NCI-H2107 treated with DMSO at 0.1 percent for 48 hours (cell line): ENCODE measurements at regions not wholly inside any gene's neighbourhood (a gene's known extent, or its start where the extent isn't known, plus 50 kb on each side); places are given as distances from the start of the nearest gene placed in this dataset.

ENCODE experiments used
- DNase-seq: peaks from one replicate; lab custom pipeline; 2025; ENCODE audit not compliant: unreplicated experiment; lab: John Stamatoyannopoulos, UW

DNA sequence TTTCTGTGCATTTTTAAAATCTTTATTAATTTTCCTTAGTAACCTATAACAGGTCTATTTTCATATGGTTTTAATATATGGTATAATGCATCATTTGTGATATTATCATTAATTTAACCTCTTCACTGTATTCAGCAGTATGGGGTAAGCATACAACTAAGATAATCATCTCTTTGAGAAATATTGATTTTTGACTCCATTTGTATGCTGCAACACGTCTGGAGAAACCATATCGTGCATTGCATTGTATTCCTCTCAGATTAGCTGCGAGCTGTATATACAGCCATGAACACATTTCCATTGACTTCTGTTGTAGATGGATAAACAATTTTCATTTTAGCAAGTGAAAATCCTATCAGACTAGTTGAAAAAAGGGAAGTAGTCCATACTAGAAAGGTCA, 2275.8 kb upstream of the PCDH20 start:
- no peak for DNase-seq

DNA sequence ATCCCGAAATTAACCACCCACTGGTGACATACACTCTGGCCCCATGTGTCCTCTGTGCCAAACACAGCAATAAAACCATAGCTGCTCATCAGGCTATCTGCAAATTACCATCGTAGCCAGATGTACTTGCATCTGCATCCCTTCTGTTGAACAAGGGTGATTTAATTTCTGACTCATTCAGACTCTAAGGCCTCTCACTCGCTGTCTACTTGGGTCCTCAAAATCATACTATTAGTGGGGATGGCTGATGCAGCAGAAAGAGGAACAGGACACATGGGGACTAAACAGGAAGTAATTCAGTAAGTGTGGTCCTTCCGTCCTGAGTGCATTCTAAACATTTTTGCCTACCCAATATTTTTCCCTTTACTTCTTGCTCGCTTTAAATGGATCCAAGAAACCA, 2275.0 kb upstream of the PCDH20 start:
- no peak for DNase-seq

DNA sequence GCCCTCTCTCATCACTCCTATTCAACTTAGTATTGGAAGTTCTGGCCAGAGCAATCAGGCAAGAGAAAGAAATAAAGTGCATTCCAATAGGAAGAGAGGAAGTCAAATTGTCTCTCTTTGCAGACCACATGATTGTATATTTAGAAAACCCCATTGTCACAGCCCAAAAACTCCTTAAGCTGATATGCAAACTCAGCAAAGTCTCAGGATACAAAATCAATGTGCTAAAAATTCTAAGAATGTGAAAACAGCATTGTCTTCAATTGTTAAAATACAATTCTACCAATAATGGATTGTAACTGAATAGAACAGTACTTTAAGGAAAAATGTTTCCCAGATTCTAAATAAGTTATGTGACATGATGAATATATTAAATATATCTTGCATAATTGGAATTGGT, 2269.2 kb upstream of the PCDH20 start:
- DNase-seq = no peak

DNA sequence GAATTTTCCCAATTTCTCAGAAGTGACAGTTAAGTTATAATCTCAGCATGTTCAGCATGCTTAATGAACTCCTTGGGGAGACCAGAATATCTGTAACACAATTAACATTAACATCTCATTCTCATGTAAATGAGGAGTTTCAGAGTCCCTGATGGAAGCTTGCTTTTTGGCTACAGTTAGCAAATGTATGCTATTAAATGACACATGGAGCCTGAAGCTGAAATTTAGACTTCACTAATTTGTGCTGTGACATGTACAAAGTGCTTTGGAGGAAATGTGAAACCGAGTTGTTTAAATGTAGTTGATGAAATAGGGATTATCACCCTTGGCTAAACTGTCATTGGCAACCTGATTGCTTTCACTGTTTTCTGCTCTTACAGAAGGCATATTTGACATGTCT, 2265.1 kb upstream of the PCDH20 start:
- DNase-seq = no peak

DNA sequence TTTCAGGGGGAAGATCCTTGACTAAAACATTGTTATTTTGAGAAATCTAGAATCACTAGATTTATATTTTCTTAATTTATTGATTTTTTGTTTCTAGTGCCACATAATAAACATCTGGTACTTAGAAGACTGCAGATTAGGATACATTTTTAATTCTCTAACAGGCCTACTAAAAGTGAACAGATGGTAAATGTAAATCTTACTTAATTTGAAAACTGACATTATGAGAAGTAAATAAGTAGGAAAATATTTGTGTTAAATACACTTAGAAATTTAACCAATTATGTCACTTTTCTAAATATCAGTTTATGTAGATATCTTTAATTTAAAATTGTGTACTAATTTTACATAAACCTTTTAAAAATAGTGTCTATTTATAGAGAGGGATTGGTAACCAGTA, 2255.6 kb upstream of the PCDH20 start:
- DNase-seq = no peak

DNA sequence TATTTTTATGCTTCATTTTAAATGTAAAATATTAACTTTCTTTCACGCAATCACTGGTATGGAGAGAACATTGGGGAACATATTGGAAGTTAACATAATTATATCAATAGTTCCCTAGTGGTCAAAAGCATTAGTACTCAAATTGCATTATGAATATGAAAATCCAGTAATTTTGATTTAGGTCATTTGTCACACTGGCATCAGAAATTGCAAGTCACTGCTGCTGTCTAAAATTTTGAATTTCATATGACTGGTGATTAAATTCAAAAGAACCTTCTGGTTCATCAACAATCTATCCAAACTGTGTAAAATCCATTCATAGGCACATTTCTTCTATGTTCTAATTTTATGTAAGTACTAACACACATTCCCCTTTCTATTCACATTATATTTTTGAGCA, 2235.7 kb upstream of the PCDH20 start:
- no peak for DNase-seq

DNA sequence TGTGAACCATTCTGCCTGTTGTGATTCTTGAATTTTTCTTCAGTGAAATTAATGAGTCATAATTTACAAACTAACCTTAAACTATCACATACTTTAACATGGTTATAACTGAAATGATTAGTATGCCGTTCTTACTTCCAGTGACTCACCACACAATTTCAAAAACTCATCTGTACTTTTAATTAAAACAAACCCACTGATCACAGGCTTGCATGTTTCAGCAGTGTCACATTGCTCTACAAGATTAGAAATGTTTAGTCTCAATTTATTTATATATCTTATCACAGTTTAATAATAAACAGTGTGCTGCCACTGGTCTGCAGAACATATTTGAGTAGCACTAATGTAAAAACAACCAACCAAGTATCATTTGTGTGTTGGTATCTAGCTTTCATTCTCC, 2227.9 kb upstream of the PCDH20 start:
- DNase-seq = no peak

DNA sequence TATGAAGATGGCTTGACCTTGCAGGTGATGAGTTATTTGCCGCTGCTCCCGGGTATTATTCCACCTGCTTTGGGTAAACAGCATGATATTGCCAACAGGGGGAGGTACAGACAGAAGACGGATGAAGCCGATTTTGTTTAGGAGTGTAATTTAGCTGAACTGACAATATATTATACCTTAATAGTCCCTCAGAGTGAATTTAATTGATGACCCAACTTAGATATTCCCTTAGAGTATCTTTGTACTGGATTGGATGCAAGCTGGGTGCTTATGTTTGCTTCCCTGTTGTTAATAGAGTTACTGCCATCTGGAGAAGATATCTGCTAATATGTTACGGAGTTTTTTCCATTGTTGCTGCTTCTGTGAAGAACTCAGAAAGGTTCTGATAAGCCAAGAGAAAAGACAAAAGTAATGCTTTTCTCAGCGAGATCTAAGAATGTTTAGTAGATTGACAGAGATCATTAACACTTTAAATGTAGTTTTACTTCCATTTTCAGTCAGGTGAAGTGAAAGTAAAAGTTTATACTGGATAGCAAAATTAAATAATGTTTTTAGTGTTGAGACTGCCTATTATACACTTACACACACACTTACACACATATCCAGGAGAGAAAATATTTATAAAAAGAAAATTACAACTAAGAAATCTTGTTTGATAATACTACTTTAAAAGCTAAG, 2220.8 kb upstream of the PCDH20 start:
- no peak for DNase-seq

DNA sequence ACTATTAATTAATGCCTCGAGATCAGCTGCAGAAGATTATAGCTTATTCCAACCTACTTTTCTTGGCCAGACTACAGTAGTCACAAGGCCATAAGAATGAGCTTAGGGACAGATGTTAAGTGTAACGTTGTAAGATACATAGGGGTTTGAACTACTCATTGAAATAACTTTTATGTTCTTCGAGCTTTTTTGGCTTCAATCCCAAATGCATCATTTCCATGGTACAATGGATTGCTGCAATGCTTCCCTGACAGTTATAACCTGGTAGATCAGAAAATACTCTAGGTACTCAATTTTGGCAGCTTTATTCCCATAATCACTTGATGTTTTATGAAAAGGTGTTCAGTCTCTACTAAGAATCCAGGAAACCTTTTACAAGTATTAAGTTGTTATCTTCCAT, 2216.7 kb upstream of the PCDH20 start:
- no peak for DNase-seq

DNA sequence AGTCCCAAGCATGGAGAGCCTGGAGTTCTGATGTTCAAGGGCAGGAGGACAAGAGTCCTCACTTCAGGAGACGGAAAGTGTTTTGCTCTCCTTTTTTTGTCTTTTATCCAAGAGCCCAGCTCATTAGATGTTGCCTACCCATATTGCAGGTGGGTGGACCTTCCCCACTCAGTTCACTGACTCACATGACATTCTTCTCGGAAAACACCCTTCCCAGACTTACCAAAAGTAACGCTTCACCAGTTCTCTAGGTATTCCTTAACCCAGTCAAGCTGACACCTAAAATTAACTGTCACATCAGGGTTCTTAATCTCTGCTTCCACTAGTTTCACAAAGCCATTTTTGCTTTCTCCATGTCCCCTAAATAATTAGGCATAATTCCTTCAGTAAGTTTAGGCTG, 2215.4 kb upstream of the PCDH20 start:
- no peak for DNase-seq

DNA sequence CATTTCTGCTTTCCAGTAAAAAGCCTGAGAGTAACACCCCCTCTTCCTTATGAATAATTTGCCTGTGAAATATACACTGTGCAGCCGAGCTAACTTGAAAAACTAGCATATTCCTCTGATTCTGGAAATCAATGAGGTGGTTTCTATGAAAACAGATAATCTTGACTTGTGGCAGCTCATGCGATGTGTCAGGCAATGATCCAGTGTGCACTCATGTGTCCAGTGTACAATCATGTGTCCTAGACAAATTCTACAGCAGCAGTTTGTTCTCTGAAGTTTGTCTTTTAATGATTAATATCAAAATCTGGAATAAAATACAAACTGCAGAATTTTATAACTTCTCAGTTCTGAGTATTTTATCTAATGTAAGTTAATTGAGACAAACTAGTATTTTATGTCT, 2213.9 kb upstream of the PCDH20 start:
- no peak for DNase-seq

DNA sequence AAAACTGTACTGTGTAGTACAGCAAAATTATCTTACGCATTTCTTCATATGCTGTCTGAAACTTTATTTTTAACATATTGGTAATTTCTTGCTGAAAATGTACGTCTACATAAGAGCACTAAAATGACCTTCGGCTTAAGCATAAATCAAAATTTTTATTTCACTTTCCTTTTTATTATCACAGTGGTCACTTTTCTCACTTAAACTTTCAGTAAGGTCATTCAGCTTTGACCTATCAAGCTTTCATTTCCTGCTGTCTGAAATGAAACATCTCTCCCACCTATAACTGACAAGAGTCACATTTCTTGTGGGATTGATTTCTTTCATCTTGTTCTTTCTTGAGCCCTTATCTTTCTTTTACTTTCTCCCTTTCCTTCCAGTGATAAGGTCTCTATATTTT, 2212.7 kb upstream of the PCDH20 start:
- DNase-seq = no peak

DNA sequence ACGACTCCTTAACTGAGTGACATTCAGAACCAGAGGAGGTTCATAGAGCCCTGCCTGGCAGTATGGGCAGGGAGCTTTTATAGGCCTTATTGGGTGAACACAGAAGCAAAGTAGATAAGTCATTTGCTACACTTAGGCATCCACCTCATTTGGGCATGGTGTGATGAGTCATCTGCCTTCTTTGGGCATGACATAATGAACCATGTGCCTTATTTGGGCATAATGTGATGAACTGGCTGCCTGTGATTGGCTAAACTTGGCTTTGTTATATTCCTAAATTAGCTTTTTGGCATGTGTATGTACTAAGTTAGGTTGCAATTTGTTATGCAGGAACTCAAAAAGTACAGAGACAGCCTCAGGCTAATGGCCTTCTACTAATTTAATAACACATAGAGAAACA, 2210.2 kb upstream of the PCDH20 start:
- no peak for DNase-seq

DNA sequence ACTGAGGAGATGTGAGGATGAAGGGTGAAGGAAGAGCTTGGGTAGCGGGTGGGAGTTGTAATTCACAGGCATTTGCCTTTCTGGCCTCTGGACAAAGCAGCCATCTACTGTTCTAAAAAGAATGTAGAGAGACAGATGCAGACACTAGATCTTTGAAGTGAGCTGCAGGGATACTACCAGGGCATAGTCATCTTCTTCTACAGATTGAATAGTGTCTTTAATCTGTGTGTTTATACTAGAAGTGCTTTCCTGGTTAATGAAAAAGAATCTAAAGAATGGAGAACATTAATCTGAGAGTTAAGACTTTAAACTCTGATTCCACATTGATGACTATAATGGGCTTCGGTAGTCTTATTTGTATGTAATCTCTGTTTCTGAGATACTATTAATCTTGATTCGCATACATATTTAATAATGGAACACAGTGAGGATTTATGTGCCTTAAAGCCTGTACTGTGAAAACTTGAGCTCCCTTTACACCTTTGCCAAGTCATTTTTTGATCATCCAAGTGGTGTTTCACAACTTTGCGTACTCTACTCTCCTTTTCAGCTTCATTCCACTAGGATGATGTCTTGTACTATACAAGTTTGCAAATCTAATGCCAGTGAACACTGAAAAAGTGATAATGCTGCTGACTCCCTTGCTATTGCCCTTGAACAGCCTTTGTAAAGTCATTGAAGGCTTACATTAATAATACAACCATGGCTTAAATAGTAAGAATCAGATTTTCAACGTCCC, 2199.4 kb upstream of the PCDH20 start:
- no peak for DNase-seq

DNA sequence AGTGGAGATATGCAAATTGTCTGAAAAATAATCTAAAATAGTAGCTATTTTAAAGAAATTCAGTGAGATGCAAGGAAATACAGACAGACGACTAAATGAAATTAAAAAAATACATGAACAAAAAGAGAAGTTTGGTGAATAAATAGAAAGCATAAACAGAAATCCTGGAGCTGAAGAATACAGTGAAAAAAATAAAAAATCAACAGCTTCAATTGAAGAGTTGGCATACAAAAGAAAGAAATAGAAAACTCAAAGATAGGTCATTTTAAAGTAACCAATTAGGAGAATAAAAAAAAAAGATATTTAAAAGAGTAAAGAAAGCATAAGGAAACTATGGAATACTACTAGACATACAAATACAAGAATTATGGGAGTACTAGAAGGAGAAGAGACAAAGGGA, 2191.5 kb upstream of the PCDH20 start:
- DNase-seq = no peak

DNA sequence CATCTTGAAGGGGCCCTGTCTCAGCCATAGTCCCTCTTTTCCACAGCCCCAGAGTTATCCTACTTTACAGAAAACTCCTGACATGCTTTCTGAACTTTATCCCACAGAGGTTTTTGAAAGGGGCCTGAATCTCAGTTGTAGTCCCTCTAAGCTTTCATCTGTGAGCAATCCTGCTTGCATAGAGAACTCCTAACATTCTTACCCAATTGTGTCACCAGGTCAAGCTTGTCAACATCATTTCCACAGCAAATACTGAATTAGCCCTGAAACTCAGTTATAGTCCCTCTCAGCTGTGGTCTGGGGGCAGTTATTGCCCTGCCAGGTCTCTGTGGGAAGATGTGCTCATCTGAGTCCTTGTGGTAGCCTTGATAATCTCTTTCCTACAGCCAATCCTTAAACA, 2190.3 kb upstream of the PCDH20 start:
- no peak for DNase-seq

DNA sequence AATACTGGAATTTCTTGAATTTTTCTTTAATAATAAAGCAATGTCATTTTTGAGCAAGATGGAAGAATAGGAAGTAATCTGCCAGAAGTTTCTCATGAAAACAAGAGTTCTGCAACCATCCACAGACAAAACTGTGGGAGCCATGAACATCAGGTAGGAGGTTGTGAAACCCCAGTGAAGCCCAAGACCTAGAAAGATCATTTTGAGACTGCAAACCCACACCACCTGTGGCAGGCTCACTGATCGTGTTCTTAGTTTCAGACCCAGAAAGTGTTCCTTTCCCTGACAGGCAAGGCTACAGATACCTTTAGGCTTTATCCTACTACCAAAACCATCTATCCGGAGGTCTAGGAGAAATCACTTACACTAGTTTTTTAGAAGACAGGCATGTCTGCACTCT, 2189.8 kb upstream of the PCDH20 start:
- DNase-seq = no peak

DNA sequence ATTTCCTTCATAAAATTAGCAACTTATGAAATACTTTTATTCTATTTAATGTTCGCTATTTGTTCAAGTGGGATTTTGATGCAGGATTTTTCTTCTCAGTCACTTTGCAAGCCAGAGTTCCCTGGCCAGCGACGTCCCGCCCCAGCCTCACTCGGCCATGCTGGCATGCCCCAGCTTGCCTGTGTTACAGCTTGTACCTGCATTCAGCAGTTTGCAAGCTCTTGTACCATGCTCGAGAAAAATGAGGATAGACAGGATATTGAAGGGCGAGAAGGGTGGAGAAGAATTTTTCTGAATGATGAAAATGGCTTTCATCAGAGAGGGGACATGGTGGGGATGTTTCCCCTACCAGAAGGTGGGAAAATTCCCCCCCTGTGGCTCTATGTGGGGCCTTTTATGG, 2180.2 kb upstream of the PCDH20 start:
- DNase-seq = no peak

DNA sequence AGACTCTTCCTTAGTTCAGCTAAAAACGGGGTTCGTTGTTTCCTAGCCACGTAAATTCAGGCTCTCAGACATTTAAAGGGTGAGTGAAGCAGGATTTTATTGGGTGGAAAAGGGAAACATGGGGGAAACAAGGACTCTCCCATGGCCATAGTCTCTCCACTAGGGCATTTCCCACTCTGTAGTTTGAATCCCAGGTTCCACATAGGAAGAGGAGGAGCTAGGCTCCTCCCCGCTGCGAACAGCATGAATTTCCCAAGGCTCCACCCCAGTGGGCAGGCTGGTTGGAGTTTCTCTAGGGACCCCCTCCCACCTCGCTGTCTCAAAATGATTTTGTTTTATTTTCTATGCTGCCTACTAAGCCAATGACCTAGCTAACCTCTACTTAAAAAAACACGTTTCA, 2170.8 kb upstream of the PCDH20 start:
- no peak for DNase-seq

DNA sequence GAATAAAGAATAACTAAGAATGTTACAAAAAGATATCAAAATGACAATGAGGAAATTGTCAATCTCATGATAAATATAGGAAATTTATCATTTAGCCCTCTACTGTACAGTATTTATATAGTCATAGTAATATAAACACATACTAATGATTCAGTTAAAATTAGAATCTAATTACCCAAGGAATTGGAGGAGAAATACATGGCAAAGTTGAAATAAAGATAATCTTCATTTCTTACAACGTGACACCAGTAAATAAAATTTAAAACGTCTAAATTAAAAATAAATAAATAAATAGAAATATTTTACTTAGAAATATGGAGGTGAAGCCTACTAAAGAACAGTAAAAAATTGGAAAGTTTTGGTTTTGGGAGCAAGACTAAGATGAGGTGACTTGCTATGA, 2163.1 kb upstream of the PCDH20 start:
- DNase-seq = no peak

DNA sequence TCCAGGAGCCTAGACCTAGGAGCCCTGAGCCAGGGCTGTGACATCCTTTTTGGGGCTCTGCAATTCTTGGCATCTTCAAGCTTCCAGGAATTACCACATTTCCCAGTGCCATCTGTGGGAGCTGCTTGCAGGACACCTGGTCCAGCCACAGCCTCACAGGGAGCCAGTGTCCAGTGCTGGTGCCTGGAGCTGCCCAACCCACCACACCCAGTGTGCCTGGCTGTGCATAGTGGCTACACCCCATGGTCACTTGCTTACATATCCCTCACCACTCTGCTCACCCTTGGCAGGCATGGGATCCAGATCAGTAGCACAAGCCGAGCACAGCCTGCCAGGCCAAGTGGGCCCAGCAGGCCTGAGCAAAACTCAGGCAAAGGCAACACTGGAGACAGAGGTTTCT, 2151.4 kb upstream of the PCDH20 start:
- no peak for DNase-seq

DNA sequence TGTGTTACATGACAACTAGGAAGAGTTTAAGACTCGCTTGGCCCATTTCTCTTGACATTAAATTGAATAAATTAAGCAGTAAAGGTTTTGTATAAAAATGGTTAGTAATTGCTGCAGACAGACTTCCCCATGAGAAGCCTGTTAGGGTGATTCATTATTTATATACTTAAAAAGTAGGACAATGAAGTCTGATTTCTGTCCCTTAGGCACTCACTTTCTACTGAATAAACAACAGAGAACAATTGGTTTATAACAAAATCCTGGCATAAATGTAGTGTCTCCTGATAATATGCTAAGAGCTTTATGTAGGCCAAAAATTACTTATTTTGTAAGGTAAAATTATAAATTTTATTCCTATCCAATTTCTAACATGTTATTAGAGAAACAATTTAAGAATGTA, 2138.5 kb upstream of the PCDH20 start:
- DNase-seq = no peak

DNA sequence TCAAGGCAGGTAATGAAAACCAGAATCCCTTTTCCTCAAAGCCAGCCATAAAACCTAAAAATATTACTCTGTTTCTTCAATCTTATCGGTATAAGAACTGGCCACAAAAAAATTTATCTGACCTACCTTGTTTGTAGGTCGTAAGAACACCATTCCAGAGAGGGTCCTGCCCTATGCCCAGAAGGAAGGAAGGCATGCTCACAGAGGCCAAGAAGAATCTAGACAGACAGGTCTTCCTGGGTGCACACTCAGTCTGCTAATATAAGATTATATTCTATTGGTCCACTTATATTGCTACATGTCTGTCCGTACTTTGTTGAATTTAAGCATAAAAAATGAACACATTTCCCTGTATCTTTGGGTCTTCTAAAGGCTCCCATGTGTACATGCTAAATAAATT, 2136.1 kb upstream of the PCDH20 start:
- DNase-seq = no peak
